OCI-LY7 (cell line): ENCODE measurements at regions not wholly inside any gene's neighbourhood (a gene's known extent, or its start where the extent isn't known, plus 50 kb on each side); places are given as distances from the start of the nearest gene placed in this dataset.

Experiments
- CTCF ChIP-seq: fragments of 200-600 bp; sonication (generic); conservative IDR thresholded peaks from 2 replicates; pipeline ENCODE4 v1.5.1; 2014; ENCODE audit warnings: mild to moderate bottlenecking, antibody characterized with exemption, low read length, moderate library complexity, mixed read lengths
- EZH2phosphoT487 ChIP-seq: fragments of 200-600 bp; sonication (generic); IDR thresholded peaks from 2 replicates; pipeline ENCODE4 v1.6.1; 2018; ENCODE audit warnings: low read depth, borderline replicate concordance, mild to moderate bottlenecking, mixed run types, antibody characterized with exemption, low read length, moderate library complexity, mixed read lengths

- TF ChIP-seq CTCF = no peak
- TF ChIP-seq EZH2phosphoT487 = no peak
Measured at GRCh38 chr6:140192018-140192417, 817.6 kb upstream of the CITED2 start.
